Naive B cell (primary cell): ENCODE measurements at regions not wholly inside any gene's neighbourhood (a gene's known extent, or its start where the extent isn't known, plus 50 kb on each side); places are given as distances from the start of the nearest gene placed in this dataset.
A peak's percentile ranks its signal among the peaks of the same experiment; 100 is the strongest.

Experiments
- ATAC-seq, 2 donors: fragments of 150-1000 bp; cut with Tn5 transposase; 2 replicates each; pipeline ENCODE4 v1.10.0; 2021; ENCODE audit warnings: low read depth in 2 of 2, mild to moderate bottlenecking in 2 of 2, moderate library complexity in 2 of 2
- DNase-seq: peaks from one replicate; pipeline ENCODE4 v3.0.0; 2022
- H3K27ac Mint-ChIP-seq, 6 donors: one replicate each; pipeline ENCODE4 v1.8.0; 2020 to 2022; ENCODE audit warnings: mild to moderate bottlenecking in 6 of 6, mixed read lengths in 6 of 6, moderate library complexity in 5 of 6, inconsistent platforms in 2 of 6
- H3K27me3 Mint-ChIP-seq, 3 donors: one replicate each; pipeline ENCODE4 v1.8.0; 2021 to 2022; ENCODE audit warnings: mixed read lengths in 3 of 3, mild to moderate bottlenecking in 1 of 3
- H3K36me3 Mint-ChIP-seq, 2 donors: one replicate each; pipeline ENCODE4 v1.8.0; 2020 to 2022; ENCODE audit warnings: mixed read lengths in 2 of 2, inconsistent platforms in 1 of 2, mild to moderate bottlenecking in 1 of 2
- H3K4me1 Mint-ChIP-seq, 3 donors: one replicate each; pipeline ENCODE4 v1.8.0; 2020 to 2022; ENCODE audit warnings: mixed read lengths in 3 of 3, inconsistent platforms in 1 of 3, mild to moderate bottlenecking in 1 of 3, moderate library complexity in 1 of 3
- H3K4me3 Mint-ChIP-seq, 8 donors: one replicate each; pipeline ENCODE4 v1.8.0; 2020 to 2022; ENCODE audit warnings: mild to moderate bottlenecking in 8 of 8, mixed read lengths in 8 of 8, moderate library complexity in 8 of 8, inconsistent platforms in 2 of 8
- H3K9me3 Mint-ChIP-seq, 7 donors: one replicate each; pipeline ENCODE4 v1.8.0; 2020 to 2022; ENCODE audit warnings: mixed read lengths in 7 of 7, mild to moderate bottlenecking in 5 of 7, inconsistent platforms in 2 of 7, moderate library complexity in 1 of 7

DNA sequence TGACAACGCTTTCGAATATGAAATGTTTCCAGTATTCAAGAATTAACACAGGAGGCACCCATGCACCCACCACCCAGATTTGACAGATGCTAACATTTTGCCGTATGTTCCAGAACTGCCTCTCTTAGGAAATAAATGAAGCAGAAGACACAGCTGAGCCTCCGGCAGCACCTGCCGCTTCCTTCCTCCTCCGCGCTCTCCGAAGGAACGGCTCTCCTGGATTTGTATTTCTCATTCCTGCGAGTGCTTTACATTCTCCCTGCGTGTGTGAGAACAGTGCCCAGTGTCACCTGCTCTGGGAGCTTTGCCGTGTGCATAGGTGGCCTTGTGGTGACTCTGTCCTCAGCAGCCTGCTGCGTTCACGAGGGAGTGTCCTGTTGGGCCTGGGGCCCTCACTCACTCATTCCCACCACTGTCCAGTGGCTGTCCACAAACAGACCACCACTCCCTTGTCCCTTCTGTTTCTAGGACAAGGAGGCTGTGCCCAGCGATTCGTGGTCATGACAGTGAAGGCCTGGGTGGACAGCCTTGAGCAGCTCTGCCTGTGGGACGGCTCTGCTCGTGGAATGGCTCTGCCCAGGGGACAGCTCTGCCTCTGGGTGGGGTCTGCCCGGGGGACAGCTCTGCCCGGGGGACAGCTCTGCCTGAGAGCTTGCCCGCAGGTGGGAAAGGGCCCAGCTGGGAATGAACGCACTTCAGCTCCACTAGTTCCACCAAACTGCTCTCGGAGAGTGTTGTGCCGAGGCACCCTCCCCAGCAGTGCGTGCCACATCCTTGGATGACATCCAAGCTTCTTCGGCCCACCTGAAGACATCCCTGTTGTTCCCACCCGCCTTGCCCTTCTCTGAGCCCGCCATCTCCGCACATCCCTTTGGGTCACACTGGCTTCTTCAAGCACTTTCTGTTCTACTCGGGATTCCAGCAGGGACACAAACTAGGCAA is 170.5 kb upstream of the PPP1R26 start:
- peaks cover 8 to 50% (median 41%) of the 10 kb centered on the region in 3 donors for H3K27me3 Mint-ChIP-seq
- H3K9me3 Mint-ChIP-seq: peaks cover 12 to 33% (median 21%) of the 10 kb centered on the region in 7 donors
- no peak overlapping the region for H3K4me3 Mint-ChIP-seq
- H3K36me3 Mint-ChIP-seq: peaks cover 6 to 17% of the 10 kb centered on the region in 2 donors
- DNase-seq: no peak
- peaks cover 0 to 1% (median 0%) of the 10 kb centered on the region in 3 donors for H3K4me1 Mint-ChIP-seq
- ATAC-seq: no peak
- no peak overlapping the region for H3K27ac Mint-ChIP-seq

DNA sequence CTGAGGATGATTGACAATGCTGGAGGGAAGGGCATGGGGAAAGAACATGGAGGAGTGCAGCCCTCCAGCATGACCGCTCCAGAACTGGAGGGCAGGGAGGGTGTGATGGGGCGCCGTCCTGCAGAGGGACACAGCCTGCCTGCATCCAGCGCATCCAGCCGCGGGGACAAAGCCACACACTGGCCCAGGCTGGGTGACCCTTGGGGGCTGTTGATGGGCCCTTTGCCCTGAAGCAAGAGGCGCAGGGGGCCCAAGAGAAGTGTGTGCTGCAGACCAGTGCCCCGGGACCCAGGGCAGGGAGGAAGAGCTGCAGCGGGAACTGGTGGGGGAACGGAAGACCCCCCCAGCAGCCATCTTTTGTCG is 169.8 kb upstream of the PPP1R26 start:
- H3K27me3 Mint-ChIP-seq: peaks cover 8 to 49% (median 38%) of the 10 kb centered on the region in 3 donors
- ATAC-seq (no peak), DNase-seq (no peak)
- no peaks in the 10 kb centered on the region for H3K4me1 Mint-ChIP-seq
- H3K4me3 Mint-ChIP-seq: no peak overlapping the region
- peaks cover 9 to 34% (median 21%) of the 10 kb centered on the region in 7 donors for H3K9me3 Mint-ChIP-seq
- H3K36me3 Mint-ChIP-seq: peaks cover 6 to 14% of the 10 kb centered on the region in 2 donors
- no peak overlapping the region for H3K27ac Mint-ChIP-seq

DNA sequence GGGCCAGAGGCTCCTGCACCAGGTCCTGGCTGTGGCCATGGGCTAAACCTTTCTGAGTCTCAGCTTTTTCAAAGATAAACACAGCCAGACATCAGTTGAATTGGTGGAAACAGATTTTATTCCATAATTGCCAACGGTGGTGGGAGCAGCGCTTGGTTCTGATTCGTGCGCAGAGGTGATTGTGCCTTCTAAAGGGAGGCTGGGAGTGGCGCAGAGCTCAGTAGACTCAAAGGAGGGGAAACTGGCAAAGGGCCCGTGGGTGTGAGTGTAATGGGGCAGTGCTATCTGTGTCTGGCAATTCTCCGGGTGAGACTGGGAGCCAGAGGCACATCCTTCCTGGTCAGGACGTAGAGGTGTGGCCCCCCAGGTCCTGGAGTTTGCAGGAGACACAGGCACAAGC is 169.4 kb upstream of the PPP1R26 start:
- H3K4me3 Mint-ChIP-seq: no peak overlapping the region
- DNase-seq (no peak), ATAC-seq (no peak)
- no peaks in the 10 kb centered on the region for H3K4me1 Mint-ChIP-seq
- H3K27me3 Mint-ChIP-seq: peaks cover 8 to 52% (median 38%) of the 10 kb centered on the region in 3 donors
- no peak overlapping the region for H3K27ac Mint-ChIP-seq
- peaks cover 9 to 34% (median 21%) of the 10 kb centered on the region in 7 donors for H3K9me3 Mint-ChIP-seq
- H3K36me3 Mint-ChIP-seq: peaks cover 6 to 14% of the 10 kb centered on the region in 2 donors

DNA sequence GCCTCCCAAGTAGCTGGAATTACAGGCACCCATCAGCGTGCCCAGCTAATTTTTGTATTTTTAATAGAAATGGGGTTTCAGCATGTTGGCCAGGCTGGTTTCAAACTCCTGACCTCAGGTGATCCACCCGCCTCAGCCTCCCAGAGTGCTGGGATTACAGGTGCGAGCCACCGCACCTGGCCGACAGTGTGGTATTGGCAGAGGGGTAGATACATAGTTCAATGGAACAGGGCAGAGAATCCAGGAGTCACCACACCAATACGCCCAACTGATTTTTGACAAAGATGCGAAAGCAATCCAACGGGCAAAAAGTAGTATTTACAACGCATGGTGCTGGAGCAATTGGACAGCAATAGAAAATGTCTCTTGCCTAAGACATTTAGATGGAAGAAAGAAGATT is 164.0 kb upstream of the PPP1R26 start:
- Mint-ChIP-seq H3K4me1 (no peaks in the 10 kb centered on the region), H3K4me3 (no peak overlapping the region), H3K36me3 (peaks cover 6 to 14% of the 10 kb centered on the region in 2 donors), H3K27ac (no peak overlapping the region), H3K9me3 (peaks cover 9 to 31% (median 20%) of the 10 kb centered on the region in 7 donors), H3K27me3 (peaks cover 10 to 22% (median 18%) of the 10 kb centered on the region in 3 donors)
- DNase-seq (no peak), ATAC-seq (no peak)

DNA sequence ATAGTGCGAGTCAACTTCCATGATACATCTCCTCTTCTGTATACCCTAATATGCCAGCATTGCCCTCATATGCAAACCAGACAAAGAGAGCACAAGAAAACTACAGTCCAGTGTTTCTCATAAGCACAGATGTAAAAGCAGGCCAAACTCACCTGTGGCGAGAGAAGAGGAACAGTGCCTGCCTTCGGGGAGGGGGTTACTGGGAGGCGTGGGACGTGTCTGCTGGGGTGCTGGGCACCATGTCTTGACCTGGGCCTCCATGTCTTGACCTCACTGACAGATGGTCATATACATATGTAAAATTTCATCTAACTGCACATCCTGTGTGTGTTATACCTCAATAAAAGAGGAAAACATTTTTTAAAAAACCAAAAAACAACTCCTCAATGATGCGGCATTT is 159.3 kb upstream of the PPP1R26 start:
- Mint-ChIP-seq H3K27me3 (peaks cover 5 to 13% (median 9%) of the 10 kb centered on the region in 3 donors), H3K4me3 (no peak overlapping the region), H3K9me3 (peaks cover 0 to 3% (median 0%) of the 10 kb centered on the region in 7 donors), H3K27ac (peak overlapping the region in 1 of 6 donors; percentile 45), H3K4me1 (no peaks in the 10 kb centered on the region), H3K36me3 (no peaks in the 10 kb centered on the region)
- ATAC-seq (no peak), DNase-seq (no peak)

DNA sequence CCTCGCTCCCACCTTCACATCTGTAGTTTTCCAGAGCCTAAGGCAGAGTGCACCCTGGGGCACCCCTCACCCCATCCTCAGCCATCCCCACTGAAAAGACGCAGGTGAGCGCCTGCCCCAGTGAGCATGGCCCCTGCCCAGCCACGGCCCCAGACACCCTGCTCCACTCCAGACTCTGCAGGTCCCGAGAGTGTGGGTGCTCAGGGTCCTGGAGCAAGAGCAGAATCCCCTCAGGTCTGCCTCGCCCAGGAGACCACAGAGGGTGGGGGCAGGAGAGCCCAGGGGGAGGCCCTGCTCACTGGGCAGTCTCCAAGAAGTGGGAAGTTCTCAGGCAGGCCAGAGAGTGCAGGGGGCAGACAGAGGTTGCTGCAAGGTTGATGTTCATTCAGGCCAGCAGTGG is 158.6 kb upstream of the PPP1R26 start:
- no peak for ATAC-seq

DNA sequence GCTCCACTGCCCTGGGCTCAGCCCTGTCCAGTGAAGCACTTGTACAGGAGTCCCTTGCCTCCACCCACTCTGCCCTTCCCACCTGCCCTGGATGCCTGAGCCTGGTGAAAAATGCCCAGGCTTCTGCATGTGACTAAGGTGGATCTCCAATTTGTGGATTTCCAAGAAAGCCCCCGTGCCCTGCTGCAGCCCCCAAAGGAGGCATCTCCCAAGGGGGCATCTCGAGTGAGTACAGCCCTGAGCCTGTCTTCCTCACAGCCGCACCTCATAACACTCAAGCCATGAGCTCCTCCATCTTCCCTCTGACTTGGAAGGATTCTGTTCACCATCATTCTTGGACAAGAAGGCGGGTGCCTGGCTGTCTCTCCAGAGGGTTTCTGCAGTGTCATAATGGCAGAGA is 158.0 kb upstream of the PPP1R26 start:
- Mint-ChIP-seq H3K36me3 (no peaks in the 10 kb centered on the region), H3K27ac (no peak overlapping the region), H3K4me1 (no peaks in the 10 kb centered on the region), H3K9me3 (peaks cover 0 to 3% (median 0%) of the 10 kb centered on the region in 7 donors), H3K27me3 (peaks cover 5 to 11% (median 9%) of the 10 kb centered on the region in 3 donors), H3K4me3 (no peak overlapping the region)
- ATAC-seq (no peak), DNase-seq (no peak)

More for the DNA sequence above, 158.6 kb upstream of the PPP1R26 start:
- H3K4me1 Mint-ChIP-seq: no peaks in the 10 kb centered on the region
- no peaks in the 10 kb centered on the region for H3K36me3 Mint-ChIP-seq
- no peak for DNase-seq
- peaks cover 2 to 13% (median 5%) of the 10 kb centered on the region in 3 donors for H3K27me3 Mint-ChIP-seq
- no peak overlapping the region for H3K27ac Mint-ChIP-seq
- H3K4me3 Mint-ChIP-seq: no peak overlapping the region
- H3K9me3 Mint-ChIP-seq: peaks cover 0 to 3% (median 0%) of the 10 kb centered on the region in 7 donors

DNA sequence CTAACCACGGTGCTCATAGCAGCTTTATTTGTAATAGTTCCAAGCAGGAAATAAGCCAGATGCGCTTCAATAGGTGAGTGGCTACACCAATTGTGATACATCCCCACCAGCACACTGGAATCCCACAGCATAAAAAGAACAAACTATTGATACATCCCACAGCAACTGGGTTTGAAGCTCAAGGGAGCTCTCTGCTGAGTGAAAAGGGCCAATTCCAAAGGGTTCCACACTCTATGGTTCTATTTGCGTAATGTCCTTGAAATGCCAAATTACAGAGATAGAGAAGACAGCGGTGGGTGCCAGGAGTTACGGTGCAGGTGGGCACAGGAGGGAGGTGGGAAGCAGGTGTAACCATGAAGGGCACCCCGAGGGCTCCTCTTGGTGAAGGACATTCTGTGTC is 155.3 kb upstream of the PPP1R26 start:
- no peaks in the 10 kb centered on the region for H3K36me3 Mint-ChIP-seq
- ATAC-seq (no peak), DNase-seq (no peak)
- no peak overlapping the region for H3K4me3 Mint-ChIP-seq
- no peak overlapping the region for H3K27ac Mint-ChIP-seq
- H3K4me1 Mint-ChIP-seq: no peaks in the 10 kb centered on the region
- H3K27me3 Mint-ChIP-seq: peaks cover 11 to 21% (median 16%) of the 10 kb centered on the region in 3 donors
- H3K9me3 Mint-ChIP-seq: peaks cover 0 to 3% (median 0%) of the 10 kb centered on the region in 7 donors

DNA sequence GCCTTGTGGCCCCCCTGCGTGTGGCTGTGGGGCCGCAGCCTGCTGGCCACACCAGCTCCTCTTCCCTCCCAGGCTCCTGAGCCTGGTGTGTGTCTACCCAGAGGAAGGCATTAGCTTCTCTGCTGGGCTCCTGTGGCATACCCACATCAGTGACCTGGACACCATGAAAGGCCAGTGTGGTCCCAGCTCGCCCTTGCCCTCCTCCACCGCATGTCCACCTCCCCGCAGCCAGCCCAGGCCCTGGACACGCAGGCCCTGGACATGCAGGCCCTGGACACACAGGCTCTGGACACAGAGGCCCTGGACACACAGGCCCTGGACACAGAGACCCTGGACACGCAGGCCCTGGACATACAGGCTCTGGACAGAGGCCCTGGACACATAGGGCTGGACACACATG is 153.4 kb upstream of the PPP1R26 start:
- no peak overlapping the region for H3K4me3 Mint-ChIP-seq
- H3K27me3 Mint-ChIP-seq: peaks cover 17 to 27% (median 24%) of the 10 kb centered on the region in 3 donors
- no peaks in the 10 kb centered on the region for H3K4me1 Mint-ChIP-seq
- no peak for DNase-seq
- no peaks in the 10 kb centered on the region for H3K36me3 Mint-ChIP-seq
- H3K9me3 Mint-ChIP-seq: peaks cover 0 to 3% (median 0%) of the 10 kb centered on the region in 7 donors
- peak overlapping the region in 1 of 6 donors; percentile 44 for H3K27ac Mint-ChIP-seq
- no peak for ATAC-seq

DNA sequence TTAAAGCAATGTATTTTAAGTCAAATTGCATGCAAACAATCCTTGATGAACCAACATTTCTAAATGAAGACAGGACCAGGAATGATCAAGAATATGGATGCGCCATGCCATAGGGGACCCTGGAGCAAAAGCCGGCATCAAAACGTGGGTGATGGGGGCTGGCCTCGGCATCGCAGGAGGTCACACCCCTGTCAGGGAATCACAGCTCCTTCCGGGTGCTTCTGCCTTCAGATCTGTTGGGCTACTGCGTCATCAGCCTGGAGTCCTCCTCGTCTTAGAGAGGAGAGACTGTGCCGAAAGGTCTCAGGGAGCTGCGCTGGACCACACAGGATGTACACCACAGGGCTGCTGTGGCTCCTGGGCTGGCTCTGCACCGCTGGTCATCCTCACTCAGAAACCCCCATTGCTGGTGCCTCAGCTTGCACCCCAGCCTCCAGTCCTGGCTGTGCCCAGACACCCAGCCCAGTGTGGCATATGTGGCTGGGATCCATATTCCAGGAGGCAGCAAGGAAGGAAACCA is 152.9 kb upstream of the PPP1R26 start:
- H3K4me3 Mint-ChIP-seq: no peak overlapping the region
- no peaks in the 10 kb centered on the region for H3K36me3 Mint-ChIP-seq
- peaks cover 16 to 27% (median 26%) of the 10 kb centered on the region in 3 donors for H3K27me3 Mint-ChIP-seq
- H3K27ac Mint-ChIP-seq: no peak overlapping the region
- peaks cover 0 to 3% (median 0%) of the 10 kb centered on the region in 7 donors for H3K9me3 Mint-ChIP-seq
- H3K4me1 Mint-ChIP-seq: no peaks in the 10 kb centered on the region
- no peak for DNase-seq
- ATAC-seq: no peak

DNA sequence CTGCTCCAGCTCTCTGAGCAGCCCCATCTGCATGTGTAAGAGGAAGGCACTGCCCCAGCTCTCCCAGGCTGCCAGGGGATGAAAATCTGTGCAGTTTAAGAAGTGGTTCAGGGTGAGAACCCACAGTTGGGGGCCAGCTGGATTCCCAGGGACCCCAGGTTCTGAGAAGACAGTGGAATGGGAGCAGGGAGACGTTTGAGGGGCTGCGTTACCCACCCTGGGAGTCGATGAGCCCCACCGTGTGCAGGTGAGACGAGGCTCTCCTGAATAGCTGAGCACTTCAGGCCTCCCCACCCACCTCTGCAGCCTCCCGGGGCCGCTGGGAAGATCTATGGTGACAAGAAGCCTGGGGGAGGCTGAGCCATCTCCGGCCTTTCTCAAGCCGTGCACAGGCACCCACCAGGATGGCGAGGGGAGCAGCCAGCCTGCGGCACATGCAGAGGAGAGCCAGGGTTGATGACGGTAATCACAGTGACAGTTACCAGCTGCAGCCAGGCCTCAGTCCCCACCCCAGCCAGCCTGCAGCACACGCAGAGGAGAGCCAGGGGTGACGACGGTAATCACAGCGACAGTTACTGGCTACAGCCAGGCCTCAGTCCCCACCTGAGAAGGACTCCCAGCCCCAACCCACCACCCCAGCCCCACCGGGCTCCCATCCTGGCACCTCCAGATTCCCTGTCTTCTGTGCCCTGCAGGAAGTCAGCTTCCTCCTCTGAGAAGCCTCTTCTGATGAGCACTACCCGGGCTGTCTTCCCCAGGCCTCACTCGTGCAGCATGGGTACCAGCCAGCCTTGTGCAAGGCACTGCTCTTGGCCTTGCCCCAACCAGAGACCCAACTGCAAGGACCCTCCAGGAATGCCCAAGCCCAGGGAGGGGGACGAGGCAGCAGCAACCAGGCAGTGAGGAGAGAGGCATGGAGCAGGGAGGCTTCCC is 150.8 kb upstream of the PPP1R26 start:
- DNase-seq (no peak), ATAC-seq (no peak)
- H3K36me3 Mint-ChIP-seq: no peaks in the 10 kb centered on the region
- no peak overlapping the region for H3K27ac Mint-ChIP-seq
- peaks cover 14 to 27% (median 23%) of the 10 kb centered on the region in 3 donors for H3K27me3 Mint-ChIP-seq
- H3K4me1 Mint-ChIP-seq: no peaks in the 10 kb centered on the region
- no peak overlapping the region for H3K4me3 Mint-ChIP-seq
- peaks cover 0 to 2% (median 0%) of the 10 kb centered on the region in 7 donors for H3K9me3 Mint-ChIP-seq

DNA sequence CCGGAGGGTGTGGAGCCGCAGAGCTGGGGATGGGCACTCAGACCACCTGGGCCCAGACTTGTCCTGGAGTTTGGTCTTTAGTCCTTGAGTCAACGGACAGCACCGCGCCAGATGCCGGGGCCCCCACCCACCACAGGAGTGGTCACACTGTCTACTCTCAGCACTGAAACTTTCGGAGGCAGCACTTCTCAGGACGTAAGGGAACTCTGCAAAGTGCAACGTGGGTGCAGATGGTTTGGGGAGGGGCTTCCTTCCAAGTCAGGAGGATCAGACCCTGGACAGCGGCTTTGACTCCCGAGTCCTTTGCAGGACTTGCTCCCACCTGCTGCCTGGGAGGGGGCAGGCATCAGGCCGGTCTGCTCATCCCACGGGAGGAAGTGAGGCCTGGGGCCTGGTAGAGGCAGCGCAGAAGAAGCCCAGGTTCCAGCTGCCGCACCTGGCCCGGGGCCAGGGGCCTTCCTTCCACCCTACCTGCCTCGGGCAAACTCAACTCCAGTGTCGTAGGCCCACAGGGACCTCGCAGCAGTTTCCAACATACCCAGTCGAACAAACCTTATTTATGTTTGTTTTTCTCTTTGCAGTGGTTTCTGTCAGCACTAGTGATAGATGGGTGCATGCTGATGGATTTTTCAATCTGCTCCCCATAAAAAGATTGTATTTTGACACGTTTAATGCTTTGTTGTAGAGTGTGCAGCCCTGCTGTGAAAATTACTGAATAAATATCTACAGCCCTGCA is 149.8 kb upstream of the PPP1R26 start:
- no peak for ATAC-seq
- H3K4me3 Mint-ChIP-seq: no peak overlapping the region
- no peak for DNase-seq
- H3K27ac Mint-ChIP-seq: no peak overlapping the region
- H3K4me1 Mint-ChIP-seq: no peaks in the 10 kb centered on the region
- H3K27me3 Mint-ChIP-seq: peaks cover 10 to 27% (median 23%) of the 10 kb centered on the region in 3 donors
- peaks cover 0 to 2% (median 0%) of the 10 kb centered on the region in 7 donors for H3K9me3 Mint-ChIP-seq
- H3K36me3 Mint-ChIP-seq: no peaks in the 10 kb centered on the region

DNA sequence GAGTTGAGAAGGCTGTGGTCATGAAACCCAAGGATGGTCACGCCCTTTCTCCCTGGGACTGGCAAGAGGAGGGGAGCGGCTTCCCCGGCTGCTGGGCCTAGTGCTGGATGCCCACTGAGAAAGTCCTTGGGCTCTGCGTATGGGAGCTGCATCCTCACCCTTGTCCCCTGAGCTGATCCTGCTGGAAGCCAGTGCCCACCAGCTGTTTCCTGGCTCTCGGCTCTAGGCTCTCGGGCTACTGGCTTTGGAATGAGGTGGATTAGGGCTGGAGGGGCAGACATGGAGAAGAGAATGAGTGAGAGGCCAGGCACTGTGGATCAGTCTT is 149.3 kb upstream of the PPP1R26 start:
- Mint-ChIP-seq H3K4me3 (no peak overlapping the region), H3K9me3 (peaks cover 0 to 2% (median 0%) of the 10 kb centered on the region in 7 donors), H3K27me3 (peaks cover 10 to 27% (median 23%) of the 10 kb centered on the region in 3 donors), H3K27ac (no peak overlapping the region), H3K4me1 (no peaks in the 10 kb centered on the region), H3K36me3 (no peaks in the 10 kb centered on the region)
- no peak for DNase-seq
- ATAC-seq: no peak
